K562 (cell line): ENCODE measurements at regions not wholly inside any gene's neighbourhood (a gene's known extent, or its start where the extent isn't known, plus 50 kb on each side); places are given as distances from the start of the nearest gene placed in this dataset.

Experiments
- ATAC-seq: fragments of 200-7000 bp; cut with Tn5 transposase; 3 replicates; pipeline ENCODE4 v1.9.1; 2020; ENCODE audit warnings: moderate library complexity
- BruUV-seq: library from RNA; stranded (reverse); fragments of 400-500 nt; replicated peaks from 2 replicates; lab custom pipeline; 2021; lab: Mats Ljungman, UMichigan
- CTCF ChIA-PET: fragments of 300-600 bp; formaldehyde crosslinking; extraction: SDS; loops from one replicate; lab custom pipeline; 2021; ENCODE audit warnings: low intra/inter-chr PET ratio; lab: Yijun Ruan, JAX
- POLR2A ChIA-PET: fragments of 300-600, 350-650 bp; sonication (Branson Sonifier 250); formaldehyde crosslinking; extraction: SDS; loops from one replicate; lab custom pipeline; 2021; ENCODE audit warnings: antibody characterized with exemption, inconsistent platforms; lab: Yijun Ruan, JAX
- DNase-seq, 4 experiments: peaks; one replicate each; pipeline versions ENCODE4 v3.0.0 to v3.0.0-alpha.2; 2011 to 2018; ENCODE audit warnings: low spot score in 3 of 4, mixed read lengths in 3 of 4; ENCODE audit errors: extremely low read depth in 1 of 4
- FAIRE-seq: peaks from 2 replicates; lab custom pipeline; 2011; peaks lifted over from hg19 to GRCh38; lab: Jason Lieb, UNC
- H2AFZ ChIP-seq: 2 replicates; pipeline ENCODE4 v1.6.0; 2011; ENCODE audit warnings: low read depth, low read length, control low read depth, inconsistent platforms
- H3K27ac ChIP-seq: fragments of 200-600 bp; 3 replicates; pipeline ENCODE4 v1.8.0; 2011; ENCODE audit warnings: low read depth, mild to moderate bottlenecking, control low read depth, inconsistent platforms, low read length, moderate library complexity, mixed read lengths; ENCODE audit errors: extremely low read depth
- H3K27me3 ChIP-seq, 2 experiments: fragments of 300-600 bp in 1 of 2; 2 replicates in 1 of 2; 3 replicates in 1 of 2; pipeline versions ENCODE4 v1.6.0 to v1.8.0; 2011; ENCODE audit warnings: inconsistent platforms in 2 of 2, low read length in 2 of 2, mild to moderate bottlenecking in 1 of 2, mixed read lengths in 1 of 2, moderate library complexity in 1 of 2; ENCODE audit not compliant: control insufficient read depth in 2 of 2, insufficient read depth in 2 of 2
- H3K36me3 ChIP-seq: fragments of 300-600 bp; 3 replicates; pipeline ENCODE4 v1.8.0; 2011; ENCODE audit warnings: mild to moderate bottlenecking, low read length, inconsistent platforms; ENCODE audit not compliant: control insufficient read depth, insufficient read depth
- H3K4me1 ChIP-seq, 2 experiments: fragments of 200-600 bp in 1 of 2; replicated peaks in 1 of 2; 2 replicates in 1 of 2; 3 replicates in 1 of 2; pipeline versions ENCODE4 v1.5.1 to v1.8.0; 2011; ENCODE audit warnings: inconsistent platforms in 2 of 2, low read length in 2 of 2, mild to moderate bottlenecking in 1 of 2, mixed read lengths in 1 of 2, moderate library complexity in 1 of 2; ENCODE audit not compliant: control insufficient read depth in 2 of 2, insufficient read depth in 2 of 2
- H3K4me2 ChIP-seq: 2 replicates; pipeline ENCODE4 v1.6.1; 2011; ENCODE audit warnings: low read length, control low read depth, inconsistent platforms, mixed read lengths; ENCODE audit not compliant: insufficient read depth
- H3K4me3 ChIP-seq: fragments of 200-600 bp; sonication (generic), shearing (Covaris generic); 2 replicates; pipeline ENCODE4 v1.5.1; 2016; ENCODE audit warnings: control low read depth, inconsistent platforms
- H3K79me2 ChIP-seq: fragments of 200-600 bp; 3 replicates; pipeline ENCODE4 v1.8.0; 2011; ENCODE audit warnings: low read length, inconsistent platforms; ENCODE audit not compliant: control insufficient read depth, insufficient read depth
- H3K9ac ChIP-seq, 2 experiments: 2 replicates each; pipeline versions ENCODE4 v1.6.0 to v1.6.1; 2011; ENCODE audit warnings: low read depth in 2 of 2, low read length in 2 of 2, control low read depth in 1 of 2, inconsistent platforms in 1 of 2, mild to moderate bottlenecking in 1 of 2, mixed read lengths in 1 of 2; ENCODE audit not compliant: insufficient read depth in 1 of 2
- H3K9me1 ChIP-seq: one replicate; pipeline ENCODE4 v1.6.0; 2011; ENCODE audit warnings: inconsistent platforms, mild to moderate bottlenecking, low read length, moderate library complexity; ENCODE audit not compliant: control insufficient read depth, insufficient read depth
- H3K9me3 ChIP-seq: replicated peaks from 2 replicates; pipeline ENCODE4 v1.5.1; 2011; ENCODE audit warnings: low read depth, low read length, inconsistent platforms; ENCODE audit not compliant: control insufficient read depth, insufficient read depth
- H4K20me1 ChIP-seq: replicated peaks from 2 replicates; pipeline ENCODE4 v1.6.1; 2011; ENCODE audit warnings: low read length, inconsistent platforms, mixed read lengths; ENCODE audit not compliant: control insufficient read depth, insufficient read depth
- ATF7 ChIP-seq: fragments of 450-650 bp; IDR thresholded peaks from 2 replicates; pipeline ENCODE4 v1.7.1; 2014; ENCODE audit warnings: mild to moderate bottlenecking, moderate library complexity
- CBX2 ChIP-seq: fragments of 200-600 bp; sonication (generic); IDR thresholded peaks from one replicate; pipeline ENCODE4 v1.6.1; 2012; ENCODE audit warnings: mild to moderate bottlenecking, low read length, inconsistent platforms; ENCODE audit not compliant: insufficient read depth, poor library complexity, severe bottlenecking
- CREB3L1 ChIP-seq: fragments of 450-650 bp; IDR thresholded peaks from 2 replicates; pipeline ENCODE4 v1.6.1; 2014; ENCODE audit warnings: low read depth, mild to moderate bottlenecking, moderate library complexity, borderline replicate concordance
- CSDE1 ChIP-seq, 2 experiments: fragments of 450-650 bp; IDR thresholded peaks; 2 replicates each; pipeline ENCODE4 v1.6.1; 2016; ENCODE audit warnings: mild to moderate bottlenecking in 1 of 2
- FOXJ3 ChIP-seq: sonication (generic); formaldehyde crosslinking; IDR thresholded peaks from 2 replicates; pipeline ENCODE4 v1.4.0; 2020; ENCODE audit warnings: mild to moderate bottlenecking, missing genetic modification reagents
- HOXB6 ChIP-seq: fragments of 250-450 bp; sonication (Bioruptor Pico); IDR thresholded peaks from 2 replicates; pipeline ENCODE4 v1.5.1; 2022; ENCODE audit warnings: mild to moderate bottlenecking, borderline replicate concordance
- NCOA2 ChIP-seq, 2 experiments: fragments of 450-650 bp; IDR thresholded peaks; 2 replicates each; pipeline ENCODE4 v1.6.1; 2018; ENCODE audit warnings: mild to moderate bottlenecking in 2 of 2, moderate library complexity in 1 of 2; ENCODE audit not compliant: partially characterized antibody in 2 of 2
- SMAD4 ChIP-seq: fragments of 250-450 bp; sonication (Bioruptor Pico); conservative IDR thresholded peaks from 2 replicates; pipeline ENCODE4 v1.8.0; 2021; ENCODE audit warnings: inconsistent platforms, mild to moderate bottlenecking, moderate library complexity
- ZNF436 ChIP-seq: fragments of 250-450, 450-650 bp; sonication (Bioruptor Pico); formaldehyde crosslinking; IDR thresholded peaks from 2 replicates; pipeline ENCODE4 v1.7.0; 2020; ENCODE audit warnings: mild to moderate bottlenecking
- ZNF449 ChIP-seq: fragments of 250-450 bp; sonication (Bioruptor Pico); IDR thresholded peaks from 2 replicates; pipeline ENCODE4 v1.8.0; 2022; ENCODE audit warnings: moderate library complexity, mild to moderate bottlenecking, inconsistent platforms
- WGBS: fragments of 100-300 bp; shearing (Covaris generic); methylation state at CpG from one replicate; pipeline ENCODE4 v1.1.6; 2016; ENCODE audit warnings: low coverage, mixed read lengths; ENCODE audit not compliant: insufficient coverage; ENCODE audit errors: missing lambda C conversion rate; 5-methylcytosine and 5-hydroxymethylcytosine counted together
- in situ Hi-C: fragments of 300-500 bp; cut with MboI; formaldehyde crosslinking; loops from 4 replicates; pipeline ENCODE4 v1.15.0; 2018; ENCODE audit warnings: inconsistent platforms, mixed read lengths
- intact Hi-C: fragments of 100-400 bp; cut with micrococcal nuclease; formaldehyde crosslinking; loops from 2 replicates; pipeline ENCODE4 v1.14.2; 2022
- TF ChIP-seq, protein P1 (sequence below): sonication (generic); formaldehyde crosslinking; IDR thresholded peaks from 2 replicates; pipeline ENCODE4 v1.4.0; 2020; ENCODE audit warnings: mild to moderate bottlenecking, missing genetic modification reagents
- TF ChIP-seq, protein P2 (sequence below): fragments of 250-450 bp; sonication (Bioruptor Pico); IDR thresholded peaks from 2 replicates; pipeline ENCODE4 v1.4.0; 2020; ENCODE audit warnings: mild to moderate bottlenecking, moderate library complexity, borderline replicate concordance

GRCh38 chr5:86880344-86880743 is 262.6 kb downstream of the COX7C start:
- Histone ChIP-seq H3K36me3 (no peaks in the 10 kb centered on the region), H3K9me1 (no peaks in the 10 kb centered on the region), H3K27me3 (no peaks in the 10 kb centered on the region), H3K9me3 (no peaks in the 10 kb centered on the region), H4K20me1 (no peaks in the 10 kb centered on the region; the same call in 1 of the 2 replicates), H3K27ac (no peak overlapping the region), H3K9ac (no peak overlapping the region), H3K4me1 (no peaks in the 10 kb centered on the region), H3K4me2 (no peak overlapping the region), H3K79me2 (no peaks in the 10 kb centered on the region), H2AFZ (no peak overlapping the region), H3K4me3 (no peak overlapping the region)
- no TSS peak for BruUV-seq
- WGBS = 2% methylated on average over 4 of the region's 4 CpGs
- FAIRE-seq = no peak
- intact Hi-C loops = loop anchor here (5.0 kb wide), 1 partner anchor 132 kb away; no protein-coding TSS in a partner anchor
- TF ChIP-seq CSDE1 (IDR thresholded peaks at IDR 0.05) = no peak
- no peak for TF ChIP-seq HOXB6 (CRISPR knock-in tag)
- no peak for TF ChIP-seq FOXJ3 (CRISPR knock-in tag)
- no peak for TF ChIP-seq ZNF449 (CRISPR knock-in tag)
- TF ChIP-seq, protein P1, sequence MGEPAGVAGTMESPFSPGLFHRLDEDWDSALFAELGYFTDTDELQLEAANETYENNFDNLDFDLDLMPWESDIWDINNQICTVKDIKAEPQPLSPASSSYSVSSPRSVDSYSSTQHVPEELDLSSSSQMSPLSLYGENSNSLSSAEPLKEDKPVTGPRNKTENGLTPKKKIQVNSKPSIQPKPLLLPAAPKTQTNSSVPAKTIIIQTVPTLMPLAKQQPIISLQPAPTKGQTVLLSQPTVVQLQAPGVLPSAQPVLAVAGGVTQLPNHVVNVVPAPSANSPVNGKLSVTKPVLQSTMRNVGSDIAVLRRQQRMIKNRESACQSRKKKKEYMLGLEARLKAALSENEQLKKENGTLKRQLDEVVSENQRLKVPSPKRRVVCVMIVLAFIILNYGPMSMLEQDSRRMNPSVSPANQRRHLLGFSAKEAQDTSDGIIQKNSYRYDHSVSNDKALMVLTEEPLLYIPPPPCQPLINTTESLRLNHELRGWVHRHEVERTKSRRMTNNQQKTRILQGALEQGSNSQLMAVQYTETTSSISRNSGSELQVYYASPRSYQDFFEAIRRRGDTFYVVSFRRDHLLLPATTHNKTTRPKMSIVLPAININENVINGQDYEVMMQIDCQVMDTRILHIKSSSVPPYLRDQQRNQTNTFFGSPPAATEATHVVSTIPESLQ = no peak
- no peak for TF ChIP-seq ZNF436
- TF ChIP-seq ATF7 = no peak
- no peak for TF ChIP-seq SMAD4 (CRISPR knock-in tag)
- TF ChIP-seq, protein P2, sequence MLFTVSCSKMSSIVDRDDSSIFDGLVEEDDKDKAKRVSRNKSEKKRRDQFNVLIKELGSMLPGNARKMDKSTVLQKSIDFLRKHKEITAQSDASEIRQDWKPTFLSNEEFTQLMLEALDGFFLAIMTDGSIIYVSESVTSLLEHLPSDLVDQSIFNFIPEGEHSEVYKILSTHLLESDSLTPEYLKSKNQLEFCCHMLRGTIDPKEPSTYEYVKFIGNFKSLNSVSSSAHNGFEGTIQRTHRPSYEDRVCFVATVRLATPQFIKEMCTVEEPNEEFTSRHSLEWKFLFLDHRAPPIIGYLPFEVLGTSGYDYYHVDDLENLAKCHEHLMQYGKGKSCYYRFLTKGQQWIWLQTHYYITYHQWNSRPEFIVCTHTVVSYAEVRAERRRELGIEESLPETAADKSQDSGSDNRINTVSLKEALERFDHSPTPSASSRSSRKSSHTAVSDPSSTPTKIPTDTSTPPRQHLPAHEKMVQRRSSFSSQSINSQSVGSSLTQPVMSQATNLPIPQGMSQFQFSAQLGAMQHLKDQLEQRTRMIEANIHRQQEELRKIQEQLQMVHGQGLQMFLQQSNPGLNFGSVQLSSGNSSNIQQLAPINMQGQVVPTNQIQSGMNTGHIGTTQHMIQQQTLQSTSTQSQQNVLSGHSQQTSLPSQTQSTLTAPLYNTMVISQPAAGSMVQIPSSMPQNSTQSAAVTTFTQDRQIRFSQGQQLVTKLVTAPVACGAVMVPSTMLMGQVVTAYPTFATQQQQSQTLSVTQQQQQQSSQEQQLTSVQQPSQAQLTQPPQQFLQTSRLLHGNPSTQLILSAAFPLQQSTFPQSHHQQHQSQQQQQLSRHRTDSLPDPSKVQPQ = no peak
- no peak for TF ChIP-seq CREB3L1
- TF ChIP-seq NCOA2 (IDR thresholded peaks at IDR 0.05; ENCODE audit: partially characterized antibody in 2 of 2) = no peak
- no peak for TF ChIP-seq CBX2
- POLR2A ChIA-PET = interaction anchor here (0.8 to 1.2 kb wide), 2 partner anchors 8 to 12 kb away, joined by 3 to 4 read pairs; no protein-coding TSS in a partner anchor
- in situ Hi-C loops = no loop called here
- ATAC-seq = no peak
- CTCF ChIA-PET = interaction anchor here (0.6 to 2.0 kb wide), 3 partner anchors 132 to 1811 kb away, joined by 3 to 5 read pairs (median 3); no protein-coding TSS in a partner anchor
- no peak for DNase-seq
